ENCODE measurements at regions not wholly inside any gene's neighbourhood (a gene's known extent, or its start where the extent isn't known, plus 50 kb on each side); places are given as distances from the start of the nearest gene placed in this dataset.

DNA sequence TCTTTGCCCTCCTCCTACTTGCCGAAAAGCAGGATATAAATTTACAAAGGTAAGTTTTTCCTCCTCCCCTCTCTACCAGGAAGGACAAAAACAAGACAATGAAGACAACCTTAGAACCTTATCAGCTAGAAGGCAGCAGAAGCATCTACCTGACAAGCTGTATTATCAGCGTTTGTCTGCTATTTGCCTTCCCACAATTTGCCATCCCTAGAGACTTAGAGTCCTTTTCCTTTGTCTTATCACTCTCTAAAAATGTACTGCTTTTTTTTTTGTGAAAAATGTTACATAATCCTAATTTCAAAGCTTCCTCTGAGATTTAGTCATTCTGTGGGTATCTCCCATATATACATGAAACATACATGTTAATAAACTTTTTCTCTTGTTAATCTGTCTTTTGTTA is 176.9 kb upstream of the PROK2 start:
- TF ChIP-seq JUN (IDR thresholded peaks at IDR 0.05) (no peak), KDM5A (IDR thresholded peaks at IDR 0.05) (no peak), ZSCAN20 (CRISPR knock-in tag; IDR thresholded peaks at IDR 0.05) (no peak), RAD21 (conservative IDR thresholded peaks at IDR 0.05 in 1 of 2, IDR thresholded peaks at IDR 0.05 in 1 of 2) (no peak), MYC (IDR thresholded peaks at IDR 0.05; ENCODE audit: borderline replicate concordance, low read length) (no peak), POLR2A (IDR thresholded peaks at IDR 0.05; ENCODE audit: low read length) (no peak)
- TF ChIP-seq, protein P1, sequence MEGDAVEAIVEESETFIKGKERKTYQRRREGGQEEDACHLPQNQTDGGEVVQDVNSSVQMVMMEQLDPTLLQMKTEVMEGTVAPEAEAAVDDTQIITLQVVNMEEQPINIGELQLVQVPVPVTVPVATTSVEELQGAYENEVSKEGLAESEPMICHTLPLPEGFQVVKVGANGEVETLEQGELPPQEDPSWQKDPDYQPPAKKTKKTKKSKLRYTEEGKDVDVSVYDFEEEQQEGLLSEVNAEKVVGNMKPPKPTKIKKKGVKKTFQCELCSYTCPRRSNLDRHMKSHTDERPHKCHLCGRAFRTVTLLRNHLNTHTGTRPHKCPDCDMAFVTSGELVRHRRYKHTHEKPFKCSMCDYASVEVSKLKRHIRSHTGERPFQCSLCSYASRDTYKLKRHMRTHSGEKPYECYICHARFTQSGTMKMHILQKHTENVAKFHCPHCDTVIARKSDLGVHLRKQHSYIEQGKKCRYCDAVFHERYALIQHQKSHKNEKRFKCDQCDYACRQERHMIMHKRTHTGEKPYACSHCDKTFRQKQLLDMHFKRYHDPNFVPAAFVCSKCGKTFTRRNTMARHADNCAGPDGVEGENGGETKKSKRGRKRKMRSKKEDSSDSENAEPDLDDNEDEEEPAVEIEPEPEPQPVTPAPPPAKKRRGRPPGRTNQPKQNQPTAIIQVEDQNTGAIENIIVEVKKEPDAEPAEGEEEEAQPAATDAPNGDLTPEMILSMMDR (IDR thresholded peaks at IDR 0.05) = no peak
- TF ChIP-seq, protein P2, sequence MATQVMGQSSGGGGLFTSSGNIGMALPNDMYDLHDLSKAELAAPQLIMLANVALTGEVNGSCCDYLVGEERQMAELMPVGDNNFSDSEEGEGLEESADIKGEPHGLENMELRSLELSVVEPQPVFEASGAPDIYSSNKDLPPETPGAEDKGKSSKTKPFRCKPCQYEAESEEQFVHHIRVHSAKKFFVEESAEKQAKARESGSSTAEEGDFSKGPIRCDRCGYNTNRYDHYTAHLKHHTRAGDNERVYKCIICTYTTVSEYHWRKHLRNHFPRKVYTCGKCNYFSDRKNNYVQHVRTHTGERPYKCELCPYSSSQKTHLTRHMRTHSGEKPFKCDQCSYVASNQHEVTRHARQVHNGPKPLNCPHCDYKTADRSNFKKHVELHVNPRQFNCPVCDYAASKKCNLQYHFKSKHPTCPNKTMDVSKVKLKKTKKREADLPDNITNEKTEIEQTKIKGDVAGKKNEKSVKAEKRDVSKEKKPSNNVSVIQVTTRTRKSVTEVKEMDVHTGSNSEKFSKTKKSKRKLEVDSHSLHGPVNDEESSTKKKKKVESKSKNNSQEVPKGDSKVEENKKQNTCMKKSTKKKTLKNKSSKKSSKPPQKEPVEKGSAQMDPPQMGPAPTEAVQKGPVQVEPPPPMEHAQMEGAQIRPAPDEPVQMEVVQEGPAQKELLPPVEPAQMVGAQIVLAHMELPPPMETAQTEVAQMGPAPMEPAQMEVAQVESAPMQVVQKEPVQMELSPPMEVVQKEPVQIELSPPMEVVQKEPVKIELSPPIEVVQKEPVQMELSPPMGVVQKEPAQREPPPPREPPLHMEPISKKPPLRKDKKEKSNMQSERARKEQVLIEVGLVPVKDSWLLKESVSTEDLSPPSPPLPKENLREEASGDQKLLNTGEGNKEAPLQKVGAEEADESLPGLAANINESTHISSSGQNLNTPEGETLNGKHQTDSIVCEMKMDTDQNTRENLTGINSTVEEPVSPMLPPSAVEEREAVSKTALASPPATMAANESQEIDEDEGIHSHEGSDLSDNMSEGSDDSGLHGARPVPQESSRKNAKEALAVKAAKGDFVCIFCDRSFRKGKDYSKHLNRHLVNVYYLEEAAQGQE (IDR thresholded peaks at IDR 0.05) = no peak
- TF ChIP-seq, protein P3, sequence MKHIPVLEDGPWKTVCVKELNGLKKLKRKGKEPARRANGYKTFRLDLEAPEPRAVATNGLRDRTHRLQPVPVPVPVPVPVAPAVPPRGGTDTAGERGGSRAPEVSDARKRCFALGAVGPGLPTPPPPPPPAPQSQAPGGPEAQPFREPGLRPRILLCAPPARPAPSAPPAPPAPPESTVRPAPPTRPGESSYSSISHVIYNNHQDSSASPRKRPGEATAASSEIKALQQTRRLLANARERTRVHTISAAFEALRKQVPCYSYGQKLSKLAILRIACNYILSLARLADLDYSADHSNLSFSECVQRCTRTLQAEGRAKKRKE (CRISPR knock-in tag; IDR thresholded peaks at IDR 0.05; ENCODE audit: low read depth) = no peak
